ENCODE measurements at regions not wholly inside any gene's neighbourhood (a gene's known extent, or its start where the extent isn't known, plus 50 kb on each side); places are given as distances from the start of the nearest gene placed in this dataset.

DNA sequence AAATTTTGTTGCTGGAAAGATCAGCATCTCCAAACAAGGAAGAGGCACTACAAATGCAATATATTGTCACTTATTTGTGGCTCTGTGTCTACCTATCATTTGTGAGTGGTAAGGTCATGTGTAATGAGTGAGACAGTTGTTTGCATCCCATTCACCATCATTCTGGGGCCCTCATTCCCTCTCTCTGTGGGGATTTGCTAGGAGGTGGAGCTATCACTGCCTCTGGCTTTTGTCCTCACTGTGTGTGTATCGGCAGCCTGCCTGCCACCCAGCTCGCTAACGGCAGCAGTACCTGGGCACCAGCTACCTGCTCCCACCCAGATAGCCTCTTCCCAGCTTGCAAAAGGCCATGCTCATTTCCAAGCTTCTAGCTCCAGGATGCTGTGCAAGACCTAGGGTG, 379.2 kb upstream of the ZFHX3 start:
- Histone ChIP-seq H3K4me3 (no peak overlapping the region), H3K27me3 (no peaks in the 10 kb centered on the region), H3K27ac (no peak overlapping the region), H3K36me3 (no peaks in the 10 kb centered on the region), H3K9me3 (no peaks in the 10 kb centered on the region), H3K4me1 (no peaks in the 10 kb centered on the region)
- TF ChIP-seq, protein P1, sequence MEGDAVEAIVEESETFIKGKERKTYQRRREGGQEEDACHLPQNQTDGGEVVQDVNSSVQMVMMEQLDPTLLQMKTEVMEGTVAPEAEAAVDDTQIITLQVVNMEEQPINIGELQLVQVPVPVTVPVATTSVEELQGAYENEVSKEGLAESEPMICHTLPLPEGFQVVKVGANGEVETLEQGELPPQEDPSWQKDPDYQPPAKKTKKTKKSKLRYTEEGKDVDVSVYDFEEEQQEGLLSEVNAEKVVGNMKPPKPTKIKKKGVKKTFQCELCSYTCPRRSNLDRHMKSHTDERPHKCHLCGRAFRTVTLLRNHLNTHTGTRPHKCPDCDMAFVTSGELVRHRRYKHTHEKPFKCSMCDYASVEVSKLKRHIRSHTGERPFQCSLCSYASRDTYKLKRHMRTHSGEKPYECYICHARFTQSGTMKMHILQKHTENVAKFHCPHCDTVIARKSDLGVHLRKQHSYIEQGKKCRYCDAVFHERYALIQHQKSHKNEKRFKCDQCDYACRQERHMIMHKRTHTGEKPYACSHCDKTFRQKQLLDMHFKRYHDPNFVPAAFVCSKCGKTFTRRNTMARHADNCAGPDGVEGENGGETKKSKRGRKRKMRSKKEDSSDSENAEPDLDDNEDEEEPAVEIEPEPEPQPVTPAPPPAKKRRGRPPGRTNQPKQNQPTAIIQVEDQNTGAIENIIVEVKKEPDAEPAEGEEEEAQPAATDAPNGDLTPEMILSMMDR (IDR thresholded peaks at IDR 0.05) = no peak
- DNase-seq (ENCODE audit: low spot score) = no peak

DNA sequence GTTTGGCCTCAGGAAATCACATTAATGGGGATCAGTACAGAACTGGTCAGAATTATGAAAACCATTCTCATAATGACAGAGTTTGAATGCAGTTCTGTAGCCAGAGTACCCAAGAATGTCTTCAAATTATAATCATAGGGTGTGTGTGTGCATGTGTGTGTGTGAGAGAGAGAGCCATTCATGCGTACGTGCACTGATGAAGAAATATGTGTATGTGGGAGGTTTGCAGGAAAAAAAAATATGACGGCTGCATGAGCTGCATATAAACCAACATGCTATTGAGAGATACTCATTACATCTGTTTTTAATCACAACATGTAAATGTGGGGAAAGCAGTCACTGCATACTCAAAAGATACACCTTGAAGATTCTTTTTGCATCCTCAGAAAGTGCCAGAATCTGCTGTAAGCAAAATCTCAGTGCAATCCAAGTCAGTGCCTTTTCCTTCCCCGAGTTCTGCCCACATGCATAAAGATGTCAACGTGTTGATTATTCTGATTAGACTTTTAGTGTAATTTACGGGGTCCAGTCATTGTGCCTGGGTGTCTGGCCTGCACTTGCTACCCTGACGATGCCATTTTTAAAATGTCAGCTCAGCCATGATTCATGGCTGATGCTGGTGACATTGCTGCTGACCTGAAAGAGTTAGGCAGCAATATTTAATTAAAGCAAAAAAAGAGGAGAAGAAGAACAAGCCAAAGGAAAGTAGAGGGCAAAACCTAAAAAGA, 378.7 kb upstream of the ZFHX3 start:
- Histone ChIP-seq H3K4me1 (no peaks in the 10 kb centered on the region), H3K9me3 (no peaks in the 10 kb centered on the region), H3K4me3 (no peak overlapping the region), H3K36me3 (no peaks in the 10 kb centered on the region), H3K27ac (no peak overlapping the region), H3K27me3 (no peaks in the 10 kb centered on the region)
- TF ChIP-seq, protein P1 (IDR thresholded peaks at IDR 0.05) = no peak
- DNase-seq (ENCODE audit: low spot score) = no peak

DNA sequence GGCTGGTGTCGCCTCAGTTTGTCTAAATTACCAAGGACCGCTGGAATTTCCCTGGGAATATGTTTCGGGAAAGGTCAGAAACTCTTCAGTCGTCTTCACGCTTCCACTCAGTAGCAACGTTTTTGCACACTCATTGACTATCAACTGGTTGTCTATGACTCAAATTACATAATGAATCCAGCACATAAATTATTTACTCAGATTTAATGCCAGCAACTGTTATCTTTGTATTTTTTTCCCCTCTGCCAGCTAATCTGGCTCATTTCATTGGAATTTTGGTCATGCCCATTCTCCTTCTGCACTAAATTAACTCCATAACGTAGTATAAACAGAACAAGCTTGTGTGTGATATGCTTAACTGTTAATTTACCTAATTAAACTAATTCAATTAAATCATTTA, 372.7 kb upstream of the ZFHX3 start:
- Histone ChIP-seq H3K27ac (no peak overlapping the region), H3K4me3 (no peak overlapping the region)
- TF ChIP-seq, protein P1 (IDR thresholded peaks at IDR 0.05) = no peak

DNA sequence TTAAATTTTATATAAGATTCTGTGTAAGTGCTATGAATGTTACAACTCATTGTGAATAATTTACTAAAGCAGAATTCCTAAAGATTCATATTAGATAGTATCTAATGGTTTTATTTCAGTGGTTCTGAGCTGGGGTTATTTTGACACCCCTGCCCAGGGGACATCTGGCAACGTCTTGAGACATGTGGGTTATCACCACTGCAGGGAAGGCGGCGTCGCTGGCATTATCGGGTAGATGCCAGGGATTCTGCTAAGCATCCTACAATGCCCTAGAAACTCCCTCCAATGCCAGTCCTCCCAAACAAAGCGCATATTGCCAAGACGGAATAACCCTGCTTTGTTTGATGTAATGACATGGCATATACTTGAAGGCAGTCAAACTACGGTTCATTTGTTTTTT, 372.3 kb upstream of the ZFHX3 start:
- Histone ChIP-seq H3K27ac (no peak overlapping the region), H3K9me3 (no peaks in the 10 kb centered on the region), H3K4me1 (no peaks in the 10 kb centered on the region), H3K27me3 (no peaks in the 10 kb centered on the region), H3K36me3 (no peaks in the 10 kb centered on the region), H3K4me3 (no peak overlapping the region)
- TF ChIP-seq, protein P1 (IDR thresholded peaks at IDR 0.05) = no peak
- DNase-seq (ENCODE audit: low spot score) = no peak

More for the DNA sequence above, 372.7 kb upstream of the ZFHX3 start:
- Histone ChIP-seq H3K4me1 (no peaks in the 10 kb centered on the region), H3K9me3 (no peaks in the 10 kb centered on the region), H3K36me3 (no peaks in the 10 kb centered on the region), H3K27me3 (no peaks in the 10 kb centered on the region)
- DNase-seq (ENCODE audit: low spot score) = no peak

DNA sequence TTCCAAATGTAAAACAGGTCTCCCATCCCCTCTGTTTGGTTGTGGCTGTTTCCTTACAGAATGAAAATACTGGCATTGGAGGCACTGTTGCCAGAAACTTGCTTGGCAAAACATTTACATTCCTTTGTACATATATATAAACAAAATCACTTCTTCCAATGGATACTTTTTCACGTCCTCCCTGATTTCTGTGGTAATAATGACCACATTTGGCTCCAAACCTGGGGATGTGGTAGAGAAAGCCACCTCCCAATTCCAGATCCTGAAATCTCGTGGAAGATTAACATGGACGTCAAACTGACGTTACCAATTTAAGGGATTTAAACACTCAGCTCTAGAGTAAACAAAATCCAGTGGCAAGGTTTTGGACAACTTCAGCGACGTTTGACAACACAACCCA, 370.8 kb upstream of the ZFHX3 start:
- TF ChIP-seq, protein P1 (IDR thresholded peaks at IDR 0.05) = no peak
- H3K4me3 ChIP-seq = no peak overlapping the region
- no peak overlapping the region for H3K27ac ChIP-seq
- no peaks in the 10 kb centered on the region for H3K36me3 ChIP-seq
- no peaks in the 10 kb centered on the region for H3K27me3 ChIP-seq
- H3K4me1 ChIP-seq = no peaks in the 10 kb centered on the region
- H3K9me3 ChIP-seq = no peaks in the 10 kb centered on the region
- no peak for DNase-seq (ENCODE audit: low spot score)

DNA sequence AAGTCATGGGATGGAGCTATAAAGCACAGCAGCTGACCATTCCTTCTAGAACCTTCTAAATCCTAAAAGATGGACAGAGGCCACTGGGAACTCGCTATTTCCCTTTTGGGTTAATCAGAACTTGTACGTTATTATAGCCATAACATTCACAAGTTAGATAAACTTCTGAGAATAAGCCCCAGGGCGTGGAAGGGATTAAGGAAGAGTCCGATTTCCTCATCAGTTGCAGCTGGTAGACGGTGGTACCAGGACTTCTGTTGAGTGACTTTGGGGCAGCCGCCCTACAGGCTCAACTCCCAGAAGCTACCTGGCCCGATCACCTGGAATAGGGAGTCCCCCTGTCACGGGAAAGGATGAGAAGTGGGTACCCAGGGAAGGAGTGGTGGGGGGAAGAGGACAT, 370.1 kb upstream of the ZFHX3 start:
- Histone ChIP-seq H3K27me3 (no peaks in the 10 kb centered on the region), H3K4me3 (no peak overlapping the region), H3K9me3 (no peaks in the 10 kb centered on the region), H3K4me1 (no peaks in the 10 kb centered on the region), H3K27ac (no peak overlapping the region), H3K36me3 (no peaks in the 10 kb centered on the region)
- TF ChIP-seq, protein P1 (IDR thresholded peaks at IDR 0.05) = no peak
- DNase-seq (ENCODE audit: low spot score) = no peak
